Astrocyte (in vitro differentiated cells and primary cell): ENCODE measurements at regions not wholly inside any gene's neighbourhood (a gene's known extent, or its start where the extent isn't known, plus 50 kb on each side); places are given as distances from the start of the nearest gene placed in this dataset.

Experiments
- DNase-seq: peaks from one replicate; pipeline ENCODE4 v3.0.0-alpha.2; 2010; ENCODE audit warnings: low read depth
- FAIRE-seq: peaks from 2 replicates; lab custom pipeline; 2011; peaks lifted over from hg19 to GRCh38; lab: Jason Lieb, UNC
- H2AFZ ChIP-seq: 2 replicates; pipeline ENCODE4 v1.6.0; 2012; ENCODE audit warnings: low read depth, low read length, inconsistent platforms
- H3K27ac ChIP-seq: 2 replicates; pipeline ENCODE4 v1.5.1; 2011; ENCODE audit warnings: low read depth, low read length, inconsistent platforms
- H3K27me3 ChIP-seq: 2 replicates; pipeline ENCODE4 v1.6.0; 2011; ENCODE audit warnings: low read length, inconsistent platforms; ENCODE audit not compliant: insufficient read depth
- H3K36me3 ChIP-seq: 2 replicates; pipeline ENCODE4 v1.5.1; 2011; ENCODE audit warnings: low read length, inconsistent platforms; ENCODE audit not compliant: insufficient read depth
- H3K4me1 ChIP-seq: 2 replicates; pipeline ENCODE4 v1.5.1; 2011; ENCODE audit warnings: low read length, inconsistent platforms; ENCODE audit not compliant: insufficient read depth
- H3K4me2 ChIP-seq: 2 replicates; pipeline ENCODE4 v1.6.0; 2012; ENCODE audit warnings: low read length, inconsistent platforms
- H3K4me3 ChIP-seq: 2 replicates; pipeline ENCODE4 v1.5.1; 2011; ENCODE audit warnings: low read depth, mild to moderate bottlenecking, low read length, inconsistent platforms; ENCODE audit not compliant: insufficient read depth
- H3K79me2 ChIP-seq: 2 replicates; pipeline ENCODE4 v1.6.0; 2012; ENCODE audit warnings: mild to moderate bottlenecking, low read length, inconsistent platforms; ENCODE audit not compliant: insufficient read depth
- H3K9ac ChIP-seq: 2 replicates; pipeline ENCODE4 v1.6.0; 2012; ENCODE audit warnings: mild to moderate bottlenecking, low read length, inconsistent platforms
- H3K9me3 ChIP-seq: 2 replicates; pipeline ENCODE4 v1.5.1; 2012; ENCODE audit warnings: low read depth, mild to moderate bottlenecking, low read length, inconsistent platforms; ENCODE audit not compliant: insufficient read depth
- H4K20me1 ChIP-seq: 2 replicates; pipeline ENCODE4 v1.6.0; 2012; ENCODE audit warnings: low read length, inconsistent platforms; ENCODE audit not compliant: insufficient read depth
- H3K27ac Mint-ChIP-seq: one replicate; pipeline ENCODE4 v1.8.0; 2021; ENCODE audit warnings: mild to moderate bottlenecking, mixed read lengths; ENCODE audit not compliant: unreplicated experiment
- H3K27me3 Mint-ChIP-seq: one replicate; pipeline ENCODE4 v1.8.0; 2021; ENCODE audit warnings: low read depth, mixed read lengths; ENCODE audit not compliant: unreplicated experiment
- H3K36me3 Mint-ChIP-seq: one replicate; pipeline ENCODE4 v1.8.0; 2021; ENCODE audit warnings: low read depth, mixed read lengths; ENCODE audit not compliant: unreplicated experiment
- H3K4me1 Mint-ChIP-seq: one replicate; pipeline ENCODE4 v1.8.0; 2021; ENCODE audit warnings: low read depth, mixed read lengths; ENCODE audit not compliant: unreplicated experiment
- H3K4me3 Mint-ChIP-seq: one replicate; pipeline ENCODE4 v1.8.0; 2021; ENCODE audit warnings: mild to moderate bottlenecking, moderate library complexity, mixed read lengths; ENCODE audit not compliant: unreplicated experiment
- H3K9me3 Mint-ChIP-seq: one replicate; pipeline ENCODE4 v1.8.0; 2021; ENCODE audit warnings: mild to moderate bottlenecking, mixed read lengths; ENCODE audit not compliant: unreplicated experiment
- CTCF ChIP-seq: IDR thresholded peaks from 2 replicates; pipeline ENCODE4 v1.5.1; 2011; ENCODE audit warnings: low read depth, mild to moderate bottlenecking, inconsistent platforms, low read length, moderate library complexity; ENCODE audit not compliant: insufficient read depth
- EZH2 ChIP-seq: IDR thresholded peaks from 2 replicates; pipeline ENCODE4 v1.6.1; 2012; ENCODE audit warnings: mild to moderate bottlenecking, low read length, inconsistent platforms; ENCODE audit not compliant: insufficient read depth

- Mint-ChIP-seq H3K9me3 (no peaks in the 10 kb centered on the region), H3K27me3 (peaks cover 19% of the 10 kb centered on the region), H3K27ac (no peak overlapping the region), H3K4me1 (no peaks in the 10 kb centered on the region), H3K36me3 (no peaks in the 10 kb centered on the region), H3K4me3 (no peak overlapping the region)
- Histone ChIP-seq H4K20me1 (no peaks in the 10 kb centered on the region), H2AFZ (no peak overlapping the region), H3K4me1 (no peaks in the 10 kb centered on the region), H3K4me3 (no peak overlapping the region), H3K79me2 (no peaks in the 10 kb centered on the region), H3K9ac (no peak overlapping the region), H3K27ac (no peak overlapping the region), H3K27me3 (no peaks in the 10 kb centered on the region), H3K4me2 (no peak overlapping the region), H3K9me3 (no peaks in the 10 kb centered on the region), H3K36me3 (no peaks in the 10 kb centered on the region)
- no peak for TF ChIP-seq EZH2
- no peak for TF ChIP-seq CTCF
- no peak for DNase-seq
- no peak for FAIRE-seq
These were observed 75.5 kb downstream of the HMX1 start for GRCh38 chr4:8796096-8796495.

DNA sequence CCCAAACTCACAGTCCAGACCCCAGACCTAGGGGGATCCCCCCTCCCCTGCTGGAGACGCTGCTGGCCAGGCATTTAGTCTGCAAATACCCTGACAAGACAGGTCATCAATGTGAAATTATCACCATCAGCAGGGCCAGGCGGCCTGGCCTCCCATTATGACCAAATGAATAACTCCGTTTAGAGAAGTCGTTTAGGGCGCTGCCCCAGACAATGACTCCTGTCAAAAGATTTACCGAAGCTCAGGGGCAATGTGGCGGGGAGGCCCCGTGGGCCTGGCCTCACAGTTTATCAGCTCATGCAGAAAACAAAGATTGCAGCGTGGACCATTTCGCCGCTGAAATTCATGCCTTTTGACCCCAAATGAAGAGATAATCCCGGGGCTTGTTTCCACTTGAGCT, 76.5 kb downstream of the HMX1 start:
- H3K9me3 ChIP-seq = no peaks in the 10 kb centered on the region
- no peaks in the 10 kb centered on the region for H3K27me3 ChIP-seq
- no peaks in the 10 kb centered on the region for H4K20me1 ChIP-seq
- no peak overlapping the region for H3K4me2 ChIP-seq
- Mint-ChIP-seq H3K4me3 (no peak overlapping the region), H3K4me1 (no peaks in the 10 kb centered on the region), H3K9me3 (no peaks in the 10 kb centered on the region), H3K36me3 (no peaks in the 10 kb centered on the region), H3K27me3 (peaks cover 23% of the 10 kb centered on the region), H3K27ac (no peak overlapping the region)
- H3K79me2 ChIP-seq = no peaks in the 10 kb centered on the region
- DNase-seq (no peak), FAIRE-seq (no peak)
- no peaks in the 10 kb centered on the region for H3K36me3 ChIP-seq
- H3K4me3 ChIP-seq = no peak overlapping the region
- no peak for TF ChIP-seq CTCF
- TF ChIP-seq EZH2 = no peak
- no peak overlapping the region for H3K27ac ChIP-seq
- H3K9ac ChIP-seq = no peak overlapping the region
- H2AFZ ChIP-seq = no peak overlapping the region
- no peaks in the 10 kb centered on the region for H3K4me1 ChIP-seq

DNA sequence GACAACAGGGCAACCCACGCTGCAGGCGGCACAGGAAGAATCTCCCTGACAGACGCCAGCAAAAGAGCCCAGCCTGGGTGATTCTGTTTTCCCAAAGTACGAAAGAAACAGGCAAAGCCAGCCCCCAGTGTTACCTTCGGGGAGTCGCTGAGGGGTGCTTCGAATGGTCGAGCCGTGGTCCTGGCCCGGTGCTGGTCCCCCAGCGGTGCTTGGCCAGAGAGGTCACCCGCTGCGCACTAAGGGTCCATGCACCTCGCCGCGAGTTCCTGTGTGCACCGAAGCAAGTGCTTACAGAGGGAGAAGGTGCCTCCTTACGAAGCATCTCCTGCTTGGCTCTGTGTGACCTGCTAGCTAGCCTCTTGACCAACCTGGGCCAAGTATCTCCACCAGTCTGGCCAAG, 77.1 kb downstream of the HMX1 start:
- no peak for DNase-seq
- peaks cover 30% of the 10 kb centered on the region for H3K27me3 Mint-ChIP-seq
- no peaks in the 10 kb centered on the region for H3K4me1 ChIP-seq
- FAIRE-seq = no peak
- no peaks in the 10 kb centered on the region for H3K4me1 Mint-ChIP-seq
- no peak overlapping the region for H3K9ac ChIP-seq
- H3K4me3 ChIP-seq = no peak overlapping the region
- no peaks in the 10 kb centered on the region for H4K20me1 ChIP-seq
- no peaks in the 10 kb centered on the region for H3K36me3 Mint-ChIP-seq
- no peak overlapping the region for H3K4me3 Mint-ChIP-seq
- H3K9me3 Mint-ChIP-seq = no peaks in the 10 kb centered on the region
- H2AFZ ChIP-seq = no peak overlapping the region
- H3K9me3 ChIP-seq = no peaks in the 10 kb centered on the region
- H3K4me2 ChIP-seq = no peak overlapping the region
- H3K27ac ChIP-seq = no peak overlapping the region
- TF ChIP-seq EZH2 (no peak), CTCF (no peak)
- H3K27ac Mint-ChIP-seq = no peak overlapping the region
- no peaks in the 10 kb centered on the region for H3K27me3 ChIP-seq
- no peaks in the 10 kb centered on the region for H3K36me3 ChIP-seq
- H3K79me2 ChIP-seq = no peaks in the 10 kb centered on the region
